GM18873 (cell line): ENCODE measurements at regions not wholly inside any gene's neighbourhood (a gene's known extent, or its start where the extent isn't known, plus 50 kb on each side); places are given as distances from the start of the nearest gene placed in this dataset.

Experiments
- ATAC-seq: cut with Tn5 transposase; IDR thresholded peaks from one replicate; pipeline ENCODE4 v1.9.1; 2021; ENCODE audit warnings: mild to moderate bottlenecking, moderate library complexity, moderate number of reproducible peaks; ENCODE audit not compliant: unreplicated experiment, low FRiP score

DNA sequence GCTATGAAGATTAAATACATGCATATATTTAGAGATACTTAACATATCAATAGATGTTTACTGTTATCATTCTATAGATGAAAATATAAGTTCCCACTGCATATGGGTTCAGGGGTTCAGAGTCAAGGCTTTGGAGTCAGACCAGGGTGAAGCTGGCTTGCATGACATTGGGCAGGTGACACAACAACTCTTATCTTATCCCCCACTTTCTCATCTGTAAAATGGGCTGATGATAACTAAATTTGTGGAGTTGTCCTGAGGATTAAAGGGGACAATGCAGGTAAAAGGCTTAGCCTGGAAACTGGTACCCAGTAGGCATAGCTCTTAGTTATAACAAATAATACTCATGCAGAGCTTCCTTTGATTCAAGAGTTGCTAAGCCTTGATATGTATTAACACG is 72.6 kb upstream of the BRINP1 start:
- no peak for ATAC-seq

- no peak for ATAC-seq
These were observed 72.1 kb upstream of the BRINP1 start for GRCh38 chr9:119441338-119441737.

DNA sequence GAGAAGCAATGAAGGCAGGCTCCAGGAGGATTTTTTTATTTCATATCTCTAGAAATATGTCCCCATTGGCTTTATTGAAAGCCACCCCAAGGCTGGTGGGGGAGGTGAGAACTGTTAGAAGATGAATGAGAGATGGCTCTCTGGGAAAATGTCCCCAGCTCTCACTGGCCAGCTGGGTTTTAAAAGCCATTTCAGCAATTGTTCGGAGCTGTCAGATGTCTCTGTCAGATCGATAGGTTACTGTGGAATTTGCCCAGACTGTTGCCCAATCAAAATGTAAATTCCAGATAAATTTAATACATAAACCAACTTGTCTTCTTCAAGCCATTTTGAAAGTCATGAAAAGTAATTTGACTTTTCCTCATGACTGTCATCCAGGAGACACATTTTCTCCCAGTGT is 67.0 kb upstream of the BRINP1 start:
- ATAC-seq, result no peak

GRCh38 chr9:119435076-119435475 is 65.8 kb upstream of the BRINP1 start:
- ATAC-seq, result no peak

GRCh38 chr9:119432428-119432827 is 63.2 kb upstream of the BRINP1 start:
- no peak for ATAC-seq

DNA sequence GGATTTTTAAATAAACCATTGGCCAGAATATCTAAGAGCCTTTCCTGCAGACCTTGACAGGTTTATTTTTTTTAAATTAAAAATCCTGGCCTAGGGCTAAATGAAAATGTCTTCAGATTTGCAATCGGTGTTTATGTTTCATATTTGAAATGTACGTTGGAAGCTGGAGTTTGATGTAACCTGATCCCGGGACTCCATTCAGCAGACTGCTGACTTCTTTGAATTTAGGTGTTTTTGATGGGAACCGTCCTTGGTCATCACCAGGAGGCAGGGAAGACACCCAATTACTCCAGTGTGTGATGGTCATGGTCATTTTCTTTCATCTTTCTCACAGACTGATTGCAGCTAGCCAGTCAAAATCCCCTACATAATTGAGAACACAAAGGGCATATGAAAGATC is 60.1 kb upstream of the BRINP1 start:
- no peak for ATAC-seq

DNA sequence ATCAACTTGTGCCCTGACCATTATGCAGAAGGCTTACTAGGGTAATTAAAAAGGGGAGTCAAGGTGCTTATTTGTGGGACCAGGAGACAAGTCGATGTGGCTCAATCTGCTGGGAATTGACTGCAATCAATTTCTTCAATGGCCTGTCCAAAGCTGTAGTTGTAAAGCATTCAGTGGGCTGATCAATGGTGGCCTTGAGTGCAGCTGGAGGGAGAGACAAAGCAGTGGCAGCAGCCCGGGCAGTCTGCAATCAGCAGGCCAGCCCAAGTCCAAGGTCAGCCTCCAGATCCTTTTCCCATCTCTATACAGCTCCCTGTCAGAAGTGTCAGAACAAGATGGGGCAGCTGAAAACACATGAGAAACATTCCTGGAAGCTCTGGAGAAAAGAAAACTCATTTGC is 51.0 kb upstream of the BRINP1 start:
- no peak for ATAC-seq
